ENCODE measurements at regions not wholly inside any gene's neighbourhood (a gene's known extent, or its start where the extent isn't known, plus 50 kb on each side); places are given as distances from the start of the nearest gene placed in this dataset.

DNA sequence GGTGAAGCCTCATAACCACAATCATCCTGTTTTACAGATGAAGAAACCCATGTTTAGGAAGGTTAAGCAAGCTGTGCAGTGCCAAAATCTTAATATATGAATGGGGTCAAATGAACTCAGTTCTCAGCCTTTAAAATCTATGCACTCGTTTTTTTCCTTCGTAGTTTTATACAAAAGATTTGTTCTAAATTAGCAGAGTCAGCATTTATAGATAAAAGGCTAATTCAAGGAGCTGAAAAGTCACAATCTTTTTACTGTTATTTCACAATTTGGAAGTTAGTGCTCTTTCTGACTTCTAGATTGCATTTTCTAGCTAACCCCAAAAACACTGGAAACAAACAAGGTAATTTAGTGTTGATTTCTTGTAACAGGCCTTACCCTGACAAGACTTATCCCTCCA lies 766.9 kb upstream of the ADGRL4 start:
- no peak for DNase-seq (ENCODE audit: low spot score)
- no peaks in the 10 kb centered on the region for H3K27me3 ChIP-seq (replicated peaks; ENCODE audit: insufficient read depth)
- H3K27ac ChIP-seq: no peak overlapping the region
- WGBS: 74% methylated on average over 2 of the region's 2 CpGs
- no peaks in the 10 kb centered on the region for H3K36me3 ChIP-seq
- no peaks in the 10 kb centered on the region for H3K9me3 ChIP-seq
- intact Hi-C loops (cut with DNase I): no loop called here
- TF ChIP-seq, protein P1, sequence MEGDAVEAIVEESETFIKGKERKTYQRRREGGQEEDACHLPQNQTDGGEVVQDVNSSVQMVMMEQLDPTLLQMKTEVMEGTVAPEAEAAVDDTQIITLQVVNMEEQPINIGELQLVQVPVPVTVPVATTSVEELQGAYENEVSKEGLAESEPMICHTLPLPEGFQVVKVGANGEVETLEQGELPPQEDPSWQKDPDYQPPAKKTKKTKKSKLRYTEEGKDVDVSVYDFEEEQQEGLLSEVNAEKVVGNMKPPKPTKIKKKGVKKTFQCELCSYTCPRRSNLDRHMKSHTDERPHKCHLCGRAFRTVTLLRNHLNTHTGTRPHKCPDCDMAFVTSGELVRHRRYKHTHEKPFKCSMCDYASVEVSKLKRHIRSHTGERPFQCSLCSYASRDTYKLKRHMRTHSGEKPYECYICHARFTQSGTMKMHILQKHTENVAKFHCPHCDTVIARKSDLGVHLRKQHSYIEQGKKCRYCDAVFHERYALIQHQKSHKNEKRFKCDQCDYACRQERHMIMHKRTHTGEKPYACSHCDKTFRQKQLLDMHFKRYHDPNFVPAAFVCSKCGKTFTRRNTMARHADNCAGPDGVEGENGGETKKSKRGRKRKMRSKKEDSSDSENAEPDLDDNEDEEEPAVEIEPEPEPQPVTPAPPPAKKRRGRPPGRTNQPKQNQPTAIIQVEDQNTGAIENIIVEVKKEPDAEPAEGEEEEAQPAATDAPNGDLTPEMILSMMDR (IDR thresholded peaks at IDR 0.05): no peak
- no peak for TF ChIP-seq POLR2AphosphoS5 (IDR thresholded peaks at IDR 0.05)
- TF ChIP-seq POLR2A (IDR thresholded peaks at IDR 0.05): no peak
- no peaks in the 10 kb centered on the region for H3K4me1 ChIP-seq (replicated peaks)
- H3K4me3 ChIP-seq: no peak overlapping the region

DNA sequence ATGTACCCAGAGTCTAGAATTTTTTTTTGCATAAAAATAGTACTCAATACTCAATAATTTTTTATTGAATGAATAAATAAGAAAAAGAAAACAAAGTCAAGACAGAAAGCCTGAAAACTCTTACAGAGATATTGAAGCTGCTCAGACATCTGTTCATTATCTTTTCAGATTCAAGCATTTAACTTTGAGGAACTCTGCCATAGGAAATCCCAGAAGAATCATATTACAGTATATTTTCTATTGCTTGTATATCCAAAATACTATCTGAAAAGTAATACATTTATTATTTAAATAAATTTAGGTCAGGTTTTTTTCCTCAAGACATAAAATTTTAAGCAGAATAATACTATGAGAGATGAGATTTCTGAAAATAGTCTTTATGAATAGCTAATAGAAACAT lies 755.9 kb upstream of the ADGRL4 start:
- Histone ChIP-seq H3K27ac (no peak overlapping the region), H3K27me3 (replicated peaks; ENCODE audit: insufficient read depth) (no peaks in the 10 kb centered on the region), H3K4me1 (replicated peaks) (no peaks in the 10 kb centered on the region), H3K4me3 (no peak overlapping the region), H3K9me3 (no peaks in the 10 kb centered on the region), H3K36me3 (no peaks in the 10 kb centered on the region)
- TF ChIP-seq, protein P1 (IDR thresholded peaks at IDR 0.05): no peak
- TF ChIP-seq POLR2AphosphoS5 (IDR thresholded peaks at IDR 0.05) (no peak), POLR2A (IDR thresholded peaks at IDR 0.05) (no peak)
- intact Hi-C loops (cut with DNase I): no loop called here
- DNase-seq (ENCODE audit: low spot score): no peak

DNA sequence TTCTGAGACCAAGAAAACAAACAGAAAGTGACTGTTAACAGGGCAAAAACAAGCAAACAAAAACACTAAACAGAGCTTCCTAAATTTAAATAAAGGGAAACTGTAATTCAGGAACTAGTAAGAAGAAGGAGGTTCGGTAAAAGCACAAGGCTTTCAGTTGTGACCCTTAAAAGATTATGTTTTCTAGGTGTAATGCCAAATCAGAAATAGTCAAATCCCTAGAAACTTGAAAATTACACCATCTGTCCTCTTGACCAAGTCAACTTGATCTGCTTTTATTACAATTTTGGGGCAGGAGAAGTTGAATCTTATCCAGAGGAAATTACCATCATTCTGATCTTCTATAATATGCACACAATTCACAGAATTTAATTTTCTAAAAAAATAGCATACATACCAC lies 754.0 kb upstream of the ADGRL4 start:
- WGBS: 74% methylated on average over 1 of the region's 1 CpG
- no peak for DNase-seq (ENCODE audit: low spot score)

DNA sequence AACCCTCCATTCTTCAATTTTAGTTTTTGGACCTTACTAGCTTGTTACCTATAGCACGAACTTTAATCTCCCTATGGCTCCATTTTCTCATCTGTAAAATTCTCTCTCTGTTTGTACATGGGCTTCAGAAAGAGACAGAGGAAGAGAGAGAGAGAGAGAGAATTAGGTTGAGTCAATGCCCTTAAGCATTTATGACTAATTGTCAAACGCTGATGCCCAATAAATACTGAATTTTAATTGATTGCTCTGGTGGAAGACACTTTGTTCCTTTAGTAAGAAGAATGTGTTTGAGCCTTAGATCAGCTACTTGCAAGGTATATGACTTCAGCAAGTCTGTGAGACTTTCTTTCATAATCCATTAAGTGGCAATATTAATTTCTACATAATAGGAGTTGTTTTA lies 743.1 kb upstream of the ADGRL4 start:
- Histone ChIP-seq H3K4me1 (replicated peaks) (no peaks in the 10 kb centered on the region), H3K9me3 (no peaks in the 10 kb centered on the region), H3K36me3 (no peaks in the 10 kb centered on the region), H3K27me3 (replicated peaks; ENCODE audit: insufficient read depth) (no peaks in the 10 kb centered on the region), H3K4me3 (no peak overlapping the region), H3K27ac (no peak overlapping the region)
- TF ChIP-seq POLR2A (IDR thresholded peaks at IDR 0.05) (no peak), POLR2AphosphoS5 (IDR thresholded peaks at IDR 0.05) (no peak)
- TF ChIP-seq, protein P1 (IDR thresholded peaks at IDR 0.05): no peak
- 64% methylated on average over 2 of the region's 2 CpGs for WGBS
- intact Hi-C loops (cut with DNase I): no loop called here
- DNase-seq (ENCODE audit: low spot score): no peak

More for the DNA sequence above, 754.0 kb upstream of the ADGRL4 start:
- H3K36me3 ChIP-seq: no peaks in the 10 kb centered on the region
- no peaks in the 10 kb centered on the region for H3K9me3 ChIP-seq
- H3K4me1 ChIP-seq (replicated peaks): no peaks in the 10 kb centered on the region
- no peaks in the 10 kb centered on the region for H3K27me3 ChIP-seq (replicated peaks; ENCODE audit: insufficient read depth)
- intact Hi-C loops (cut with DNase I): no loop called here
- H3K27ac ChIP-seq: no peak overlapping the region
- no peak overlapping the region for H3K4me3 ChIP-seq
- TF ChIP-seq, protein P1 (IDR thresholded peaks at IDR 0.05): no peak
- TF ChIP-seq POLR2AphosphoS5 (IDR thresholded peaks at IDR 0.05) (no peak), POLR2A (IDR thresholded peaks at IDR 0.05) (no peak)

DNA sequence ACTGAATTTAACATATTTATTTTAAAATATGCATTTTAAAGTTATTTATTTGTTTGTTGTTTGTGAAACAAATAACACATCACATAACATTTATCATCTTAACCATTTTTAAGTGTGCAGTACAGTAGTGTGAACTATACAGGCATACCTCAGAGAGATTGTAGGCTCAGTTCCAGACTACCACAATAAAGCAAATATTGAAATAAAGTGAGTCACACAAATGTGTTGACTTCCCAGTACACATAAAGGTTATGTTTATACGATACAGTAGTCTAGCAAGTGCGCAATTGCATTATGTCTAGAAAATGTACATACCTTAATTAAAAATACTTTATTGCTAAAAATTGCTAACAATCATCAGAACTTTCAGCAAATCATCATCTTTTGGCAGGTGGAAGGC lies 739.4 kb upstream of the ADGRL4 start:
- DNase-seq (ENCODE audit: low spot score): no peak
- Histone ChIP-seq H3K27ac (no peak overlapping the region), H3K36me3 (no peaks in the 10 kb centered on the region), H3K9me3 (no peaks in the 10 kb centered on the region), H3K4me3 (no peak overlapping the region), H3K27me3 (replicated peaks; ENCODE audit: insufficient read depth) (no peaks in the 10 kb centered on the region), H3K4me1 (replicated peaks) (no peaks in the 10 kb centered on the region)
- TF ChIP-seq POLR2AphosphoS5 (IDR thresholded peaks at IDR 0.05) (no peak), POLR2A (IDR thresholded peaks at IDR 0.05) (no peak)
- TF ChIP-seq, protein P1 (IDR thresholded peaks at IDR 0.05): no peak
- WGBS: 53% methylated on average over 2 of the region's 2 CpGs
- intact Hi-C loops (cut with DNase I): no loop called here

All from prostate gland (tissue), 2 donors.